D721Med (cell line): ENCODE measurements at regions not wholly inside any gene's neighbourhood (a gene's known extent, or its start where the extent isn't known, plus 50 kb on each side); places are given as distances from the start of the nearest gene placed in this dataset.

Source experiments
- DNase-seq: peaks from one replicate; pipeline ENCODE4 v3.0.0; 2011; ENCODE audit warnings: low spot score; ENCODE audit not compliant: insufficient read length
- FAIRE-seq: peaks from 2 replicates; lab custom pipeline; 2011; peaks lifted over from hg19 to GRCh38; lab: Jason Lieb, UNC
- CTCF ChIP-seq: IDR thresholded peaks from 2 replicates; pipeline ENCODE4 v1.5.1; 2012; ENCODE audit warnings: mild to moderate bottlenecking, control low read depth; ENCODE audit not compliant: insufficient read depth; ENCODE audit errors: missing control alignments

- DNase-seq (no peak), FAIRE-seq (no peak)
- no peak for TF ChIP-seq CTCF
Observed at GRCh38 chr4:181670506-181670905, 572.7 kb upstream of the TENM3 start.

DNA sequence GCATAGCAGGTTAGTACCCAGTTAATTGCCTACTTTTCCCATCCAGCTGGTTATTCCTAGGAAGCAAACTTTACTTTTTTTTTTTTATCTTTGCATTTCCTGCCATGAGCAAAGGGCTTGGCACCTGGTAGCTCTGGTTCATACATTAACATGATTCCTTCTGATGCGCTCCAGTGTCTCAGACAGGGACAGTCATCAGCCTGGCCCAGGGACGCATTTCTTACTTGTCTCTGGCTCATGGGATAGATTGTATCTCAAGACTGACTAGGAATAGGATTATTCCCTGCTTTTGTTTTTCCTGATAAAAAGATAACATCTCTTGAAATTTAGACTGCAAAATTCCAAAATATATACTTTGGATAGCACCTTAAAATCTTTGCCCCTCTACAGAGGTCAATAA, 571.5 kb upstream of the TENM3 start:
- DNase-seq (no peak), FAIRE-seq (no peak)
- TF ChIP-seq CTCF, result no peak

DNA sequence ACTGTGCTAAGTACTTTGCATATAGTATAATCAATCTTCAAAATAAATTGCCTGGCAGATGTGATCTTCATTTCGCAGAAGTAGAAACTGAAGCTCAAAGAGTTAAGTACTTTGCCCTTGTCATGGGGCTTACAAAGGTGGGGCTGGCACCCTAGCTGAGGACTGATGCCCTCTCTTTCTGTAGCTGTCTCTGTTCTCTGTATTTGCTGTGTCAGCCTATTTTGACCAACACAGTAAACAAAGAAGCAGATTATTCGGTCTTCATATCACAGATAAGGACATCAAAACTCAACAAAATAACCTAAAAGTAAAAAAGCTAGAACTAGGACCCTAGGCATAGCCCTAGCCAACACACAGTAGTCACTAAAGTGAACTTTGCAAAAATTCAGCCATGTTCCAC, 570.5 kb upstream of the TENM3 start:
- FAIRE-seq, result no peak
- no peak for TF ChIP-seq CTCF
- DNase-seq, result no peak

- TF ChIP-seq CTCF, result no peak
- FAIRE-seq, result no peak
- no peak for DNase-seq
Observed at GRCh38 chr4:181674315-181674875, 568.8 kb upstream of the TENM3 start.

DNA sequence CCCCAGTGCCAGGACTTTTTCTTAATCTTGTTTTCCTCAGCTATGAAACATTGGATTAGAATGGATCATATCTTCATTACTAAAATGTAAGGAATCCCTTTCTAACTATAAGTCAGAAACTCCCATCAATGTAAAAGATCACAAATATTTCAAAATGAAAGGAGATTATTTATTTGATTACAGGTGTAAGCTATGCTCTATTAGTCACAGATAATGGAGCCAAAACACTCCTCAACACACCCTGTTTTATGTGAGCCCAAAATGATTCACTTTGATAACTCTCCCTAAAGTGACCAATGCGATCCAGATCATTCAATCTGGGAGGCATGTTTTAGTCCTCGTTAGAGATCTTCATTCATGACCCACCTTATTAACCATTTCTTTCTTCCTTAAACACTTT, 566.7 kb upstream of the TENM3 start:
- DNase-seq (no peak), FAIRE-seq (no peak)
- no peak for TF ChIP-seq CTCF

- FAIRE-seq, result no peak
- TF ChIP-seq CTCF, result no peak
- no peak for DNase-seq
Observed at GRCh38 chr4:181677201-181677600, 566.0 kb upstream of the TENM3 start.

DNA sequence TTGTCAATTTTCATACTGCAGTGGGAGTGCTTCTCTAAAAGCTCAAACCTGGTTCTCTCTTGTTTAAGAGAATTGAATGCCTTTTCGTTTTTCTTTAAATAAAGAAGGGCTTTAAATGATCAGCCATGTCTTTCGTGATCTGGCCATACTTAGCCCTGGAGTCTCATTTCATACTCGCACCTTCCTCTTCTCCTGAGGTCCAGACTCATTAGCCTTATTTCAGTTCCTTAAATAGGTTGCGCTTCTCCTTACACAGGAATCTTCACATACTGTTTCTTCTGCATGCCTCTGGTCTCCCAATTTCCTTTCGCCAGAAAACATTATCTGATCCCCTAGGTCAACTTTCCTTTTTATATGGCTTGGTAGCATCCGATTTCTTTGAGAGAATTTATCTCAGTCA, 565.6 kb upstream of the TENM3 start:
- TF ChIP-seq CTCF, result no peak
- no peak for DNase-seq
- FAIRE-seq, result no peak
